ENCODE measurements at regions not wholly inside any gene's neighbourhood (a gene's known extent, or its start where the extent isn't known, plus 50 kb on each side); places are given as distances from the start of the nearest gene placed in this dataset.

DNA sequence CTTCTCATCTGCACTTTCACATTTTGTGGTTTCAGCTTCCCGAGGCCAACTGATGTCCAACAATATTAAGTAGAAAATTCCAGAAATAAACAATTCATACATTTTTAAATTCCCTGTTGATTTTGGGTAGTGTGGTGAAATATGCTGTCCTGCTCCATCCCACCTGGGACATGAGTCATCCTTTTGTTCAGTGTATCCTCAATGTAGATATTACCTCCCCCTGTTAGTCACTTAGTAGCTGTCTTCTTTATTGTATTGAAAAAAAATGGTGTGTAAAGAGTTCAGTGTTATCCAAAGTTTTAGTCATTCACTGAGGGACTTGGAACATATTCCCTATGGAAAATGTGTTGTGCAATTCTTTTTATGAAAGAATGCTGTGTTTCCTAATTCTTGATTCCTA lies 348.1 kb downstream of the SOCS6 start:
- no CpG with 5 or more reads among the region's 1 CpG for whole genome bisulfite sequencing
- H3K14ac ChIP-seq (ENCODE audit: low read length in 2 of 2): no peak overlapping the region
- DNase-seq: no peak
- H3K9ac ChIP-seq (ENCODE audit: low read length): no peak overlapping the region
- no peak overlapping the region for H2BK15ac ChIP-seq (ENCODE audit: low read depth, poor library complexity, severe bottlenecking)
- H3K18ac ChIP-seq (ENCODE audit: low read depth in 1 of 2, low read length in 2 of 2): no peak overlapping the region
- H4K91ac ChIP-seq (ENCODE audit: low read length): no peak overlapping the region
- no peaks in the 10 kb centered on the region for H3K36me3 ChIP-seq (ENCODE audit: control insufficient read depth in 1 of 2, insufficient read depth in 2 of 2, low read depth in 1 of 2, low read length in 2 of 2)
- H3K9me3 ChIP-seq (ENCODE audit: control insufficient read depth, low read length): peaks cover 4% of the 10 kb centered on the region
- no peak overlapping the region for H2BK12ac ChIP-seq (ENCODE audit: low read length in 2 of 2)
- H3K4ac ChIP-seq (ENCODE audit: low read depth in 1 of 2, low read length in 2 of 2): no peak overlapping the region
- no peaks in the 10 kb centered on the region for H3K27me3 ChIP-seq (ENCODE audit: control insufficient read depth in 1 of 2, insufficient read depth in 1 of 2, low read length in 2 of 2)
- no peak overlapping the region for H2AK5ac ChIP-seq (ENCODE audit: low read length, severe bottlenecking)
- H2BK5ac ChIP-seq (ENCODE audit: low read depth, low read length, poor library complexity, severe bottlenecking): no peak overlapping the region
- no peak overlapping the region for H4K8ac ChIP-seq (ENCODE audit: low read length)
- no peaks in the 10 kb centered on the region for H3K79me1 ChIP-seq (replicated peaks; ENCODE audit: low read length, poor library complexity, severe bottlenecking)
- no peak overlapping the region for H3K4me3 ChIP-seq (ENCODE audit: insufficient read depth in 1 of 2, low read depth in 1 of 2, low read length in 2 of 2)
- H3K4me2 ChIP-seq (ENCODE audit: low read length, poor library complexity, severe bottlenecking): no peak overlapping the region
- no peak overlapping the region for H2BK120ac ChIP-seq (ENCODE audit: low read depth, low read length)
- no peak overlapping the region for H3K23ac ChIP-seq (ENCODE audit: low read length in 2 of 2)
- no peaks in the 10 kb centered on the region for H3K4me1 ChIP-seq (ENCODE audit: control insufficient read depth, insufficient read depth, low read depth, low read length)
- no peak overlapping the region for H2AFZ ChIP-seq (ENCODE audit: low read depth, low read length)
- H3K27ac ChIP-seq (ENCODE audit: low read length, poor library complexity, severe bottlenecking): no peak overlapping the region

DNA sequence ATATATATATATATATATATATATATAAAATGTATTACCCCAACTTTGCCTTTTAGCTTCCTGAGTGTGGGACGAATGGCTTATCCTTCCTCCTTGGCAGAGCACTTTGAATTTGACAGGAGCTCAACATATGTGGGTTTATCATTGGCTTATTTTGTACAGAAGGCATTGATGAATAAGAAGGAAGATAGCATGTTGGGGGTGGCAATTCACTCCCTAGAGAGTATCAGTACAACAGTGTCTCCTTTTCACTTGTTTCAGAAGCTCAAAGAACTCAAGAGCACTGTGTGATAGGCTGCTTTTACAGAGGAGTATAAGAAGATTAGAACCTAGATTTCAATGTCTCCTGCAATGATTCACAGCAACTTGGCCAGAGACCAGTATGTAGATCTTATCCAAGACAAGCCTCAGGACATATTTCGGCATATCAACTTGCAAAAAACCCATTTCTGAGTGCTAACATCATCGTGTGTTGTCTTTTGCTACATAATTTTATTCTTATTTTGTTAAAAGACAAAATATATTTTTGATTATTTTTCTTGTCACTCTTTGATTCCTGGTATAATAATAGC lies 345.8 kb downstream of the SOCS6 start:
- Histone ChIP-seq H3K18ac (ENCODE audit: low read depth in 1 of 2, low read length in 2 of 2) (no peak overlapping the region), H3K23ac (ENCODE audit: low read length in 2 of 2) (no peak overlapping the region), H2BK120ac (ENCODE audit: low read depth, low read length) (no peak overlapping the region), H3K4me1 (ENCODE audit: control insufficient read depth, insufficient read depth, low read depth, low read length) (no peaks in the 10 kb centered on the region), H3K4ac (ENCODE audit: low read depth in 1 of 2, low read length in 2 of 2) (no peak overlapping the region), H2AFZ (ENCODE audit: low read depth, low read length) (no peak overlapping the region), H4K8ac (ENCODE audit: low read length) (no peak overlapping the region), H4K91ac (ENCODE audit: low read length) (no peak overlapping the region), H3K27me3 (ENCODE audit: control insufficient read depth in 1 of 2, insufficient read depth in 1 of 2, low read length in 2 of 2) (no peaks in the 10 kb centered on the region), H3K79me1 (replicated peaks; ENCODE audit: low read length, poor library complexity, severe bottlenecking) (no peaks in the 10 kb centered on the region), H3K9me3 (ENCODE audit: control insufficient read depth, low read length) (peaks cover 4% of the 10 kb centered on the region), H3K9ac (ENCODE audit: low read length) (no peak overlapping the region), H2BK5ac (ENCODE audit: low read depth, low read length, poor library complexity, severe bottlenecking) (no peak overlapping the region), H2BK15ac (ENCODE audit: low read depth, poor library complexity, severe bottlenecking) (no peak overlapping the region), H2BK12ac (ENCODE audit: low read length in 2 of 2) (no peak overlapping the region), H3K14ac (ENCODE audit: low read length in 2 of 2) (no peak overlapping the region), H3K4me3 (ENCODE audit: insufficient read depth in 1 of 2, low read depth in 1 of 2, low read length in 2 of 2) (no peak overlapping the region), H2AK5ac (ENCODE audit: low read length, severe bottlenecking) (no peak overlapping the region), H3K4me2 (ENCODE audit: low read length, poor library complexity, severe bottlenecking) (no peak overlapping the region), H3K36me3 (ENCODE audit: control insufficient read depth in 1 of 2, insufficient read depth in 2 of 2, low read depth in 1 of 2, low read length in 2 of 2) (no peaks in the 10 kb centered on the region), H3K27ac (ENCODE audit: low read length, poor library complexity, severe bottlenecking) (no peak overlapping the region)
- 35% methylated on average over 2 of the region's 3 CpGs for WGBS
- DNase-seq: no peak

DNA sequence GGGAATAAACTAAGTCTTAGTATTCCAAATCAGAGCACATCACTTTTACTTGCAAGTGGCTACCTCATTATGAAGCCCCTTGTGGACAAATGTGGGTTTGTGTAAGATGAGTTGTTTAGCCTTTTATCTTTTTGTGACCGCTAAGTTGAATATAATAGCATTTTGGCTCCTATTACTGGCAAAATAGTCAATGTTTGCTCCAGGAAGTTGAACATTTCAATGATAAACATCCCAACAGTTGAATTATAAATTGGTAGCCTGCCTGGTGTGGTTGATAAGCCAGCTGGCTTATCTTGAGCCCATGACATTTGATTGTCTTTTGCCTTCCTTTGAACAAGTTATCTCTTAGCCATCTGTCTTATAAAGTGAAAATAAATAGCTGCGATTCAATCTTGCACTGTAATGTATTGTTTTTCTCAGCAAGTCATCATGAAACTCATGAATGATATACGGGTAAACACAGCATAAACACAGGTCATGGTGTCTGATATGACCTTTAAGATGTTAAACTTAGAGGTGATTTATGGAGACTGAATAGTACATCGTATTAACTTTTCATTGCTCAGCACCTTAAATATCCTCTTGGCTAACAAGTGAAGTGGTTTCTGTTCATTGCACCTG lies 338.4 kb downstream of the SOCS6 start:
- Histone ChIP-seq H3K4me1 (ENCODE audit: control insufficient read depth, insufficient read depth, low read depth, low read length) (no peaks in the 10 kb centered on the region), H3K14ac (ENCODE audit: low read length in 2 of 2) (no peak overlapping the region), H3K4ac (ENCODE audit: low read depth in 1 of 2, low read length in 2 of 2) (no peak overlapping the region), H2AK5ac (ENCODE audit: low read length, severe bottlenecking) (no peak overlapping the region), H4K8ac (ENCODE audit: low read length) (no peak overlapping the region), H4K91ac (ENCODE audit: low read length) (no peak overlapping the region), H2BK12ac (ENCODE audit: low read length in 2 of 2) (no peak overlapping the region), H3K9ac (ENCODE audit: low read length) (no peak overlapping the region), H3K4me2 (ENCODE audit: low read length, poor library complexity, severe bottlenecking) (no peak overlapping the region), H3K27me3 (ENCODE audit: control insufficient read depth in 1 of 2, insufficient read depth in 1 of 2, low read length in 2 of 2) (no peaks in the 10 kb centered on the region), H2BK15ac (ENCODE audit: low read depth, poor library complexity, severe bottlenecking) (no peak overlapping the region), H2BK5ac (ENCODE audit: low read depth, low read length, poor library complexity, severe bottlenecking) (no peak overlapping the region), H3K79me1 (replicated peaks; ENCODE audit: low read length, poor library complexity, severe bottlenecking) (no peaks in the 10 kb centered on the region), H2BK120ac (ENCODE audit: low read depth, low read length) (no peak overlapping the region), H2AFZ (ENCODE audit: low read depth, low read length) (no peak overlapping the region), H3K4me3 (ENCODE audit: insufficient read depth in 1 of 2, low read depth in 1 of 2, low read length in 2 of 2) (no peak overlapping the region), H3K27ac (ENCODE audit: low read length, poor library complexity, severe bottlenecking) (no peak overlapping the region), H3K9me3 (ENCODE audit: control insufficient read depth, low read length) (no peaks in the 10 kb centered on the region), H3K23ac (ENCODE audit: low read length in 2 of 2) (no peak overlapping the region), H3K36me3 (ENCODE audit: control insufficient read depth in 1 of 2, insufficient read depth in 2 of 2, low read depth in 1 of 2, low read length in 2 of 2) (no peaks in the 10 kb centered on the region), H3K18ac (ENCODE audit: low read depth in 1 of 2, low read length in 2 of 2) (no peak overlapping the region)
- no peak for DNase-seq
- 100% methylated on average over 2 of the region's 4 CpGs for WGBS

- Histone ChIP-seq H3K9me3 (ENCODE audit: control insufficient read depth, low read length) (no peaks in the 10 kb centered on the region), H2BK15ac (ENCODE audit: low read depth, poor library complexity, severe bottlenecking) (no peak overlapping the region), H2BK5ac (ENCODE audit: low read depth, low read length, poor library complexity, severe bottlenecking) (no peak overlapping the region), H4K8ac (ENCODE audit: low read length) (no peak overlapping the region), H3K18ac (ENCODE audit: low read depth in 1 of 2, low read length in 2 of 2) (no peak overlapping the region), H3K4me1 (ENCODE audit: control insufficient read depth, insufficient read depth, low read depth, low read length) (no peaks in the 10 kb centered on the region), H3K14ac (ENCODE audit: low read length in 2 of 2) (no peak overlapping the region), H3K4ac (ENCODE audit: low read depth in 1 of 2, low read length in 2 of 2) (no peak overlapping the region), H2AFZ (ENCODE audit: low read depth, low read length) (no peak overlapping the region), H4K91ac (ENCODE audit: low read length) (no peak overlapping the region), H3K4me2 (ENCODE audit: low read length, poor library complexity, severe bottlenecking) (no peak overlapping the region), H3K27me3 (ENCODE audit: control insufficient read depth in 1 of 2, insufficient read depth in 1 of 2, low read length in 2 of 2) (no peaks in the 10 kb centered on the region), H3K23ac (ENCODE audit: low read length in 2 of 2) (no peak overlapping the region), H2BK12ac (ENCODE audit: low read length in 2 of 2) (no peak overlapping the region), H3K27ac (ENCODE audit: low read length, poor library complexity, severe bottlenecking) (no peak overlapping the region), H3K36me3 (ENCODE audit: control insufficient read depth in 1 of 2, insufficient read depth in 2 of 2, low read depth in 1 of 2, low read length in 2 of 2) (no peaks in the 10 kb centered on the region), H3K79me1 (replicated peaks; ENCODE audit: low read length, poor library complexity, severe bottlenecking) (no peaks in the 10 kb centered on the region), H3K4me3 (ENCODE audit: insufficient read depth in 1 of 2, low read depth in 1 of 2, low read length in 2 of 2) (no peak overlapping the region), H3K9ac (ENCODE audit: low read length) (no peak overlapping the region), H2AK5ac (ENCODE audit: low read length, severe bottlenecking) (no peak overlapping the region), H2BK120ac (ENCODE audit: low read depth, low read length) (no peak overlapping the region)
- WGBS: 77% methylated on average over 7 of the region's 9 CpGs
- DNase-seq: no peak
These were observed 334.0 kb downstream of the SOCS6 start for GRCh38 chr18:70622622-70623419.

Data from mesenchymal stem cell (in vitro differentiated cells and primary cell).